GM21619 (cell line): ENCODE measurements at regions not wholly inside any gene's neighbourhood (a gene's known extent, or its start where the extent isn't known, plus 50 kb on each side); places are given as distances from the start of the nearest gene placed in this dataset.

ENCODE experiments used
- ATAC-seq: cut with Tn5 transposase; IDR thresholded peaks from one replicate; pipeline ENCODE4 v1.9.1; 2021; ENCODE audit not compliant: unreplicated experiment

- no peak for ATAC-seq
Observed at GRCh38 chr1:199758626-199759255, 268.8 kb upstream of the NR5A2 start.

- no peak for ATAC-seq
Observed at GRCh38 chr1:199759268-199759730, 268.2 kb upstream of the NR5A2 start.

- ATAC-seq: no peak
Observed at GRCh38 chr1:199762572-199762971, 264.9 kb upstream of the NR5A2 start.

GRCh38 chr1:199766218-199766792, 261.2 kb upstream of the NR5A2 start:
- ATAC-seq: no peak

GRCh38 chr1:199767700-199768099, 259.8 kb upstream of the NR5A2 start:
- no peak for ATAC-seq

- no peak for ATAC-seq
Observed at GRCh38 chr1:199774433-199775089, 252.9 kb upstream of the NR5A2 start.

GRCh38 chr1:199776768-199777497, 250.6 kb upstream of the NR5A2 start:
- ATAC-seq: no peak

GRCh38 chr1:199778324-199778955, 249.1 kb upstream of the NR5A2 start:
- ATAC-seq: no peak

GRCh38 chr1:199780091-199780490, 247.4 kb upstream of the NR5A2 start:
- ATAC-seq: no peak

GRCh38 chr1:199780948-199781670, 246.4 kb upstream of the NR5A2 start:
- ATAC-seq: no peak

- no peak for ATAC-seq
Observed at GRCh38 chr1:199784138-199784895, 243.2 kb upstream of the NR5A2 start.

GRCh38 chr1:199786695-199787094, 240.8 kb upstream of the NR5A2 start:
- no peak for ATAC-seq

GRCh38 chr1:199789141-199789540, 238.4 kb upstream of the NR5A2 start:
- ATAC-seq: no peak

GRCh38 chr1:199791495-199791894, 236.0 kb upstream of the NR5A2 start:
- no peak for ATAC-seq

- no peak for ATAC-seq
Observed at GRCh38 chr1:199792874-199793273, 234.6 kb upstream of the NR5A2 start.

- no peak for ATAC-seq
Observed at GRCh38 chr1:199794105-199794863, 233.2 kb upstream of the NR5A2 start.

GRCh38 chr1:199799116-199799515, 228.4 kb upstream of the NR5A2 start:
- ATAC-seq: no peak

- ATAC-seq: no peak
Observed at GRCh38 chr1:199804526-199804925, 223.0 kb upstream of the NR5A2 start.
